ENCODE measurements at regions not wholly inside any gene's neighbourhood (a gene's known extent, or its start where the extent isn't known, plus 50 kb on each side); places are given as distances from the start of the nearest gene placed in this dataset.

DNA sequence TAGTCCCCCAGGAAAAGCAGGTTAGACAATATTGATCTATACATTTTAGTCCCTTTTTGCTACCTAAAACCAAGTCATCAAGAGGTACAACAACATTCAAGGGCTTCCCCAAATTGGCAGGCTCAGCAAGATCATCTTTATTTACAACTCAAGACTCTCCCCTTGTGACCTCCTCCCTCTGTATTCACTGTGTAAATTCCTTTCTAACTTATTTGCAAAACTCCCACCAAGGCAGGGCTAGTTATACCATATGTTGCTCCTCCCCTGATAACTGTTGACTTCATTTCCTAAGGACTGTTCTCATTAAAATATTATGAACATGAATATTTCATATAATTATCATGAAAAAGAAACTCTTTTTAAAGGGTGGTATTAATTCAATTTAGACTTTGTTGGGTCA, 275.6 kb downstream of the DTHD1 start:
- TF ChIP-seq RCOR1 (IDR thresholded peaks at IDR 0.05; ENCODE audit: low read depth, low read length) (no peak), JUNB (IDR thresholded peaks at IDR 0.05) (no peak), POLR2A (IDR thresholded peaks at IDR 0.05; ENCODE audit: low read length) (no peak), EP300 (IDR thresholded peaks at IDR 0.05) (no peak), MAFK (IDR thresholded peaks at IDR 0.05; ENCODE audit: partially characterized antibody) (no peak), KDM1A (IDR thresholded peaks at IDR 0.05; ENCODE audit: low read depth) (no peak), BHLHE40 (IDR thresholded peaks at IDR 0.05; ENCODE audit: low read depth, low read length) (no peak)
- TF ChIP-seq, protein P1, sequence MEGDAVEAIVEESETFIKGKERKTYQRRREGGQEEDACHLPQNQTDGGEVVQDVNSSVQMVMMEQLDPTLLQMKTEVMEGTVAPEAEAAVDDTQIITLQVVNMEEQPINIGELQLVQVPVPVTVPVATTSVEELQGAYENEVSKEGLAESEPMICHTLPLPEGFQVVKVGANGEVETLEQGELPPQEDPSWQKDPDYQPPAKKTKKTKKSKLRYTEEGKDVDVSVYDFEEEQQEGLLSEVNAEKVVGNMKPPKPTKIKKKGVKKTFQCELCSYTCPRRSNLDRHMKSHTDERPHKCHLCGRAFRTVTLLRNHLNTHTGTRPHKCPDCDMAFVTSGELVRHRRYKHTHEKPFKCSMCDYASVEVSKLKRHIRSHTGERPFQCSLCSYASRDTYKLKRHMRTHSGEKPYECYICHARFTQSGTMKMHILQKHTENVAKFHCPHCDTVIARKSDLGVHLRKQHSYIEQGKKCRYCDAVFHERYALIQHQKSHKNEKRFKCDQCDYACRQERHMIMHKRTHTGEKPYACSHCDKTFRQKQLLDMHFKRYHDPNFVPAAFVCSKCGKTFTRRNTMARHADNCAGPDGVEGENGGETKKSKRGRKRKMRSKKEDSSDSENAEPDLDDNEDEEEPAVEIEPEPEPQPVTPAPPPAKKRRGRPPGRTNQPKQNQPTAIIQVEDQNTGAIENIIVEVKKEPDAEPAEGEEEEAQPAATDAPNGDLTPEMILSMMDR (IDR thresholded peaks at IDR 0.05) = no peak
- TF ChIP-seq, protein P2, sequence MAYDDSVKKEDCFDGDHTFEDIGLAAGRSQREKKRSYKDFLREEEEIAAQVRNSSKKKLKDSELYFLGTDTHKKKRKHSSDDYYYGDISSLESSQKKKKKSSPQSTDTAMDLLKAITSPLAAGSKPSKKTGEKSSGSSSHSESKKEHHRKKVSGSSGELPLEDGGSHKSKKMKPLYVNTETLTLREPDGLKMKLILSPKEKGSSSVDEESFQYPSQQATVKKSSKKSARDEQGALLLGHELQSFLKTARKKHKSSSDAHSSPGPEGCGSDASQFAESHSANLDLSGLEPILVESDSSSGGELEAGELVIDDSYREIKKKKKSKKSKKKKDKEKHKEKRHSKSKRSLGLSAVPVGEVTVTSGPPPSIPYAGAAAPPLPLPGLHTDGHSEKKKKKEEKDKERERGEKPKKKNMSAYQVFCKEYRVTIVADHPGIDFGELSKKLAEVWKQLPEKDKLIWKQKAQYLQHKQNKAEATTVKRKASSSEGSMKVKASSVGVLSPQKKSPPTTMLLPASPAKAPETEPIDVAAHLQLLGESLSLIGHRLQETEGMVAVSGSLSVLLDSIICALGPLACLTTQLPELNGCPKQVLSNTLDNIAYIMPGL (CRISPR knock-in tag; IDR thresholded peaks at IDR 0.05; ENCODE audit: borderline replicate concordance) = no peak
- TF ChIP-seq, protein P3, sequence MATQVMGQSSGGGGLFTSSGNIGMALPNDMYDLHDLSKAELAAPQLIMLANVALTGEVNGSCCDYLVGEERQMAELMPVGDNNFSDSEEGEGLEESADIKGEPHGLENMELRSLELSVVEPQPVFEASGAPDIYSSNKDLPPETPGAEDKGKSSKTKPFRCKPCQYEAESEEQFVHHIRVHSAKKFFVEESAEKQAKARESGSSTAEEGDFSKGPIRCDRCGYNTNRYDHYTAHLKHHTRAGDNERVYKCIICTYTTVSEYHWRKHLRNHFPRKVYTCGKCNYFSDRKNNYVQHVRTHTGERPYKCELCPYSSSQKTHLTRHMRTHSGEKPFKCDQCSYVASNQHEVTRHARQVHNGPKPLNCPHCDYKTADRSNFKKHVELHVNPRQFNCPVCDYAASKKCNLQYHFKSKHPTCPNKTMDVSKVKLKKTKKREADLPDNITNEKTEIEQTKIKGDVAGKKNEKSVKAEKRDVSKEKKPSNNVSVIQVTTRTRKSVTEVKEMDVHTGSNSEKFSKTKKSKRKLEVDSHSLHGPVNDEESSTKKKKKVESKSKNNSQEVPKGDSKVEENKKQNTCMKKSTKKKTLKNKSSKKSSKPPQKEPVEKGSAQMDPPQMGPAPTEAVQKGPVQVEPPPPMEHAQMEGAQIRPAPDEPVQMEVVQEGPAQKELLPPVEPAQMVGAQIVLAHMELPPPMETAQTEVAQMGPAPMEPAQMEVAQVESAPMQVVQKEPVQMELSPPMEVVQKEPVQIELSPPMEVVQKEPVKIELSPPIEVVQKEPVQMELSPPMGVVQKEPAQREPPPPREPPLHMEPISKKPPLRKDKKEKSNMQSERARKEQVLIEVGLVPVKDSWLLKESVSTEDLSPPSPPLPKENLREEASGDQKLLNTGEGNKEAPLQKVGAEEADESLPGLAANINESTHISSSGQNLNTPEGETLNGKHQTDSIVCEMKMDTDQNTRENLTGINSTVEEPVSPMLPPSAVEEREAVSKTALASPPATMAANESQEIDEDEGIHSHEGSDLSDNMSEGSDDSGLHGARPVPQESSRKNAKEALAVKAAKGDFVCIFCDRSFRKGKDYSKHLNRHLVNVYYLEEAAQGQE (IDR thresholded peaks at IDR 0.05) = no peak
